GM23248 (cell line): ENCODE measurements at regions not wholly inside any gene's neighbourhood (a gene's known extent, or its start where the extent isn't known, plus 50 kb on each side); places are given as distances from the start of the nearest gene placed in this dataset.

Experiments used
- EZH2 ChIP-seq: fragments of 200-600 bp; sonication (generic); IDR thresholded peaks from 2 replicates; pipeline ENCODE4 v1.6.1; 2018; ENCODE audit warnings: antibody characterized with exemption, mild to moderate bottlenecking; ENCODE audit not compliant: insufficient read depth, poor library complexity, severe bottlenecking
- EZH2phosphoT487 ChIP-seq: fragments of 200-600 bp; sonication (generic); IDR thresholded peaks from 2 replicates; pipeline ENCODE4 v1.6.1; 2018; ENCODE audit warnings: antibody characterized with exemption, moderate library complexity, mild to moderate bottlenecking, low read depth; ENCODE audit not compliant: insufficient read depth

DNA sequence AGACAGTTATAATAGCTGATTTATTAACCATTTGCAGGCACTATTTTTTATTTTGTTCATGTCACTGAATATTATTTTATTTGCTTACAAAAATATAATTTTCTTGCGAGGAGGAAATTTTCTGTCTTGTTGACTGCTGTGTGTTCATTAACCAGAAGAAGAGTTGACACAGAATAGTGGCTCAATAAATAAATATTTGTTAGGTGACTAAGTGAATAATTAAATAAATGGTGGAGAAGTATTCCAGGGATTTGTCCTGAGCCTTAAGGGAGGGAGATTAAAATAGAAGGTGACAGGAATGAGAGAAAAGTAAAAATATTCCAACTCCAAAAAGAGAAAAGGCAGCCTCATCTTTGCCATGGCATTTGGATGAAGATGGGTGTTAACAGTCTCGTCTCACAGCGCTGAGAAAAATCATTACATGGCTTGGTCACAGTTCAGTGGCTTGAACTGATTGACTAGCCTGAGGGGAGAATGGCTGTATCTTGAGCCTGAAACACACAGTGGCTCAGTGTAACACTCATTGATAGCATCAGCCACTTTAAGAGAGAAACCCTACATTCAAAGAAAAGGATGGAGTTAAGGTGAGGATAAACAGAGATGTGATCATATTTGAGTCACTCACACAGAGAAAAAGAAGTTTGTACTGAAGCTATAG lies 449.9 kb upstream of the NAALADL2 start:
- TF ChIP-seq EZH2phosphoT487 = no peak
- no peak for TF ChIP-seq EZH2
